Esophagus muscularis mucosa (tissue), 4 donors: ENCODE measurements at regions not wholly inside any gene's neighbourhood (a gene's known extent, or its start where the extent isn't known, plus 50 kb on each side); places are given as distances from the start of the nearest gene placed in this dataset.

ENCODE experiments used
- DNase-seq: peaks from one replicate; pipeline ENCODE4 v3.0.0-alpha.2; 2017; ENCODE audit errors: extremely low spot score
- H3K27ac ChIP-seq, 4 donors: fragments of 200-600 bp; sonication (generic); replicated peaks in 1 of 4; 1 replicate in 3 of 4; 2 replicates in 1 of 4; pipeline ENCODE4 v1.5.1; 2016 to 2019; ENCODE audit warnings: mild to moderate bottlenecking in 1 of 4
- H3K27me3 ChIP-seq, 4 donors: fragments of 200-600 bp; sonication (generic); one replicate each; pipeline versions ENCODE4 v1.5.1 to v1.6.0; 2016 to 2019
- H3K36me3 ChIP-seq, 4 donors: fragments of 200-600 bp; sonication (generic); one replicate each; pipeline ENCODE4 v1.5.1; 2016 to 2019
- H3K4me1 ChIP-seq, 4 donors: fragments of 200-600 bp; sonication (generic); one replicate each; pipeline ENCODE4 v1.5.1; 2016 to 2019
- H3K4me3 ChIP-seq, 4 donors: fragments of 200-600 bp; sonication (generic); 1 replicate in 2 of 4; 2 replicates in 2 of 4; pipeline ENCODE4 v1.5.1; 2016 to 2019; ENCODE audit warnings: mild to moderate bottlenecking in 4 of 4, moderate library complexity in 1 of 4
- H3K9me3 ChIP-seq, 4 donors: fragments of 200-600 bp; sonication (generic); 1 replicate in 3 of 4; 2 replicates in 1 of 4; pipeline ENCODE4 v1.5.1; 2016 to 2019
- CTCF ChIP-seq, 3 experiments: fragments of 200-600 bp in 2 of 3; fragments of 450-650 bp in 1 of 3; sonication (generic) in 2 of 3; IDR thresholded peaks; one replicate each; pipeline ENCODE4 v1.5.1; 2017 to 2019; ENCODE audit warnings: antibody characterized with exemption in 3 of 3, mild to moderate bottlenecking in 2 of 3, moderate library complexity in 1 of 3
- EP300 ChIP-seq: sonication (generic); formaldehyde crosslinking; IDR thresholded peaks from one replicate; pipeline ENCODE4 v1.6.1; 2017; ENCODE audit warnings: antibody characterized with exemption
- POLR2A ChIP-seq: fragments of 450-650 bp; IDR thresholded peaks from one replicate; pipeline ENCODE4 v1.6.1; 2017; ENCODE audit warnings: antibody characterized with exemption, moderate library complexity, mild to moderate bottlenecking, low read depth
- POLR2AphosphoS5 ChIP-seq, 2 donors: sonication (generic); formaldehyde crosslinking; IDR thresholded peaks; one replicate each; pipeline ENCODE4 v1.6.1; 2017; ENCODE audit warnings: antibody characterized with exemption in 2 of 2
- WGBS: methylation state at CpG from one replicate; pipeline ENCODE4 v1.1.5; 2018; 5-methylcytosine and 5-hydroxymethylcytosine counted together
- intact Hi-C: fragments of 100-400 bp; cut with DNase I; formaldehyde crosslinking; loops from one replicate; pipeline ENCODE4 v1.15.1; 2023

- H3K9me3 ChIP-seq: no peaks in the 10 kb centered on the region
- intact Hi-C loops: no loop called here
- H3K36me3 ChIP-seq: no peaks in the 10 kb centered on the region
- no peak for DNase-seq
- 80% methylated on average over 16 of the region's 16 CpGs for WGBS
- no peak overlapping the region for H3K4me3 ChIP-seq
- no peaks in the 10 kb centered on the region for H3K27me3 ChIP-seq
- no peak overlapping the region for H3K27ac ChIP-seq
- no peak for TF ChIP-seq POLR2AphosphoS5 (IDR thresholded peaks at IDR 0.05)
- TF ChIP-seq POLR2A: no peak
- TF ChIP-seq CTCF (IDR thresholded peaks at IDR 0.05): no peak
- TF ChIP-seq EP300: no peak
- H3K4me1 ChIP-seq: no peaks in the 10 kb centered on the region
Observed at GRCh38 chr5:2288968-2289367, 406.2 kb upstream of the IRX4 start.

GRCh38 chr5:2288466-2288865 is 405.7 kb upstream of the IRX4 start:
- Histone ChIP-seq H3K36me3 (no peaks in the 10 kb centered on the region), H3K4me1 (no peaks in the 10 kb centered on the region), H3K27me3 (no peaks in the 10 kb centered on the region), H3K4me3 (no peak overlapping the region), H3K9me3 (no peaks in the 10 kb centered on the region), H3K27ac (no peak overlapping the region)
- WGBS: 92% methylated on average over 11 of the region's 11 CpGs
- TF ChIP-seq POLR2A: no peak
- DNase-seq: no peak
- intact Hi-C loops: no loop called here

GRCh38 chr5:2286250-2286649 is 403.5 kb upstream of the IRX4 start:
- no peak overlapping the region for H3K27ac ChIP-seq
- TF ChIP-seq POLR2A: no peak
- TF ChIP-seq POLR2AphosphoS5 (IDR thresholded peaks at IDR 0.05): no peak
- no peak for TF ChIP-seq CTCF (IDR thresholded peaks at IDR 0.05)
- no peaks in the 10 kb centered on the region for H3K36me3 ChIP-seq
- 81% methylated on average over 7 of the region's 7 CpGs for WGBS
- H3K9me3 ChIP-seq: no peaks in the 10 kb centered on the region
- H3K4me3 ChIP-seq: no peak overlapping the region
- intact Hi-C loops: no loop called here
- no peaks in the 10 kb centered on the region for H3K27me3 ChIP-seq
- H3K4me1 ChIP-seq: no peaks in the 10 kb centered on the region
- no peak for DNase-seq

GRCh38 chr5:2284678-2285077 is 402.0 kb upstream of the IRX4 start:
- DNase-seq: no peak
- no peaks in the 10 kb centered on the region for H3K9me3 ChIP-seq
- no peaks in the 10 kb centered on the region for H3K36me3 ChIP-seq
- H3K27me3 ChIP-seq: no peaks in the 10 kb centered on the region
- no peak overlapping the region for H3K4me3 ChIP-seq
- no peaks in the 10 kb centered on the region for H3K4me1 ChIP-seq
- intact Hi-C loops: no loop called here
- TF ChIP-seq EP300 (no peak), POLR2A (no peak), POLR2AphosphoS5 (IDR thresholded peaks at IDR 0.05) (no peak), CTCF (IDR thresholded peaks at IDR 0.05) (no peak)
- H3K27ac ChIP-seq: no peak overlapping the region
- 92% methylated on average over 8 of the region's 8 CpGs for whole genome bisulfite sequencing

- Histone ChIP-seq H3K4me1 (no peaks in the 10 kb centered on the region), H3K27me3 (peaks cover 0 to 9% (median 0%) of the 10 kb centered on the region in 4 donors), H3K27ac (no peak overlapping the region), H3K36me3 (no peaks in the 10 kb centered on the region), H3K9me3 (no peaks in the 10 kb centered on the region), H3K4me3 (no peak overlapping the region)
- WGBS: 95% methylated on average over 8 of the region's 10 CpGs
- TF ChIP-seq POLR2AphosphoS5 (IDR thresholded peaks at IDR 0.05): no peak
- TF ChIP-seq POLR2A: no peak
- no peak for TF ChIP-seq EP300
- TF ChIP-seq CTCF (IDR thresholded peaks at IDR 0.05): no peak
- intact Hi-C loops: no loop called here
- no peak for DNase-seq
Observed at GRCh38 chr5:2283481-2284045, 400.8 kb upstream of the IRX4 start.
